Glomerular endothelial cell (primary cell): ENCODE measurements at regions not wholly inside any gene's neighbourhood (a gene's known extent, or its start where the extent isn't known, plus 50 kb on each side); places are given as distances from the start of the nearest gene placed in this dataset.

ENCODE experiments used
- DNase-seq: peaks from one replicate; pipeline ENCODE4 v3.0.0-alpha.2; 2011; ENCODE audit warnings: low read depth, low spot score; ENCODE audit errors: extremely low read depth

DNA sequence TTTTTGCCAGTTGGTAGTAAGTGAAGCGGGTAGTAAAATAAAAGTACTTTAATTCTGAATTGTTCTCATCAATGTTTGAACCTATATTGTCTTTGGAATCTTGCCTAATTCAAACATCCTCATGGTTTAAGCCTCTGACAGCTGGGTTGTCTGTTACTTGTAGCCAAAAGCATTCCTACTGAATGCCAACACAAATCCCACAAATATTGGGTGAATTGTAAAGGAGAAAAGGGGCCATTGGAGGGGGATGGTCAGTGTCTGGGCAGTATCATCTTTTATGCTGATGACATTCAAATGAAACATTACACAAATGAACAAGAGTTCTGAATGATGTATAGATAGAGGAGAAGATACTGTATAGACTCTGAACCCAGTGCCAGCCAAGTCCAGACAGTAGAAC is 309.5 kb downstream of the OSTF1 start:
- no peak for DNase-seq

DNA sequence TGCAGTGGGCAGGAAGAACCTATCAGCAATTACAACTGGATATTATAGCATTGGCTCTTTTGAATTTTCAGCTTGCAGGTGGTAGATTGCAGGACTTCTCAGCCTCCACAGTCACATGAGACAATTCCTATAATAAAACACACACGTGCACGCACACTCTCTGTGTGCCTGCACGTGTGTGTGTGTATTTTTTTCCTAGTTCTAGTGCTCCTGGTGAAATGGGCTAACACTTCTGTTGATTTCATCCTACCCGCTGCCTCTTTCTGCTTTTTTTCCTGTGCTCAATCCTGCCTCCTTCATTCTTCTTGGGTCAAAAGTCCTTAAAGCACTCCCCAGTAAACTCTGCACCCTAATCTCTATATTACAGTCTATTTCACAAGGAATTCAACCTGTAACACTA is 320.1 kb downstream of the OSTF1 start:
- no peak for DNase-seq

DNA sequence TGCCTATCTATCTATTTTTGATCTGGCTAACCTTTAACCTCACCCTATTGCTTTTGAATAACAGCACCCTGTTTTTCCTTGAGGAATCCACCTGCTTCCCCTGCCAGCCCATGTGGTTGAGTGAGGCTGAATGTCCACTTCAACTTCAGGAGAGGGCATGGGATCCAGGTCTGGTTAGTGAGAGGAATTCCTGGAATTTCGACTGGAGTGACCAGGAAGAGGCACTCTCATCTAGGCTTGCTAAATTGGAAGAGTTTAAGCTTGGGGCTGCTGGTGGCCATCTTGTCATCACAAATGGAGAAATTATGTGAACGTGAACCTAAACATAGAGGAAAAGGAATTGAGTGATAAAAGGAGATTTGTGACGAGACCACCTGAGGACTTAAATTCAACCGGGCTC is 322.1 kb downstream of the OSTF1 start:
- no peak for DNase-seq

DNA sequence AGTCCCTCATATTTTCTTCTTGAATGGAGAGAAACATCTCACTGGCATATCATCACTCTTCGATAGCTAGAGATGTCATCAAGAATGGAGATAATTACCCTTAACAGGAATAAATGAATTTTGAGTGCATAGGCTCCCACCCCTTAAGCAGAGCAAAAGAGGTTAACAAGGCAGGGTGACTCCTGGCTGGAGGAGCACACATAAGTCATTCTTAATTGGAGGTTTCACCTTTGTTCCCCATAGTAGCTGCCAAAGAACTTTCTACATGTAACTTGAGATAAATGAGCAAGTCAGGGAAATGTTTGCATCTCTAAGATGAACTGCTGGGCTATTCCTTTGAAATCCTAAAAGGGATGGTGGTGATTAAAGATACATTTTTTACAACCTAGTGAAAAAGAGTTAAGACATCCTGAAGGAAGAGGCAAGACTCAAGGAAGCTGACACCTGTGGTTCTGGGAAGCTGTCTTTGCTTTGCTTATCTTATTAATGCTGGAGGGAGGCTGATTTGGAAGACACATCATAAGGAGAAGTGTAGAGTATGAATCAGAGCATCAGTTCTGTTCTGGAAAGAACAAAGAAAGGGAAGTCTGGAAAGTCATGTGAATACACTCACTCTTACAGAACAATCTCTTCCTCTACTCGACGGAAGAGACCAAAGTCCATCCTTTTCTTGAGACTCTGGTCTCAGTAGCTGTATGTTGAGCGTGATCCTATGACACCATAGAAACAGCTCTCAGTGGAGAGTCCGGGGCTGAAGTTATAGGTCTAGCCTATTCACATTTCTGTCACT is 326.3 kb downstream of the OSTF1 start:
- no peak for DNase-seq

DNA sequence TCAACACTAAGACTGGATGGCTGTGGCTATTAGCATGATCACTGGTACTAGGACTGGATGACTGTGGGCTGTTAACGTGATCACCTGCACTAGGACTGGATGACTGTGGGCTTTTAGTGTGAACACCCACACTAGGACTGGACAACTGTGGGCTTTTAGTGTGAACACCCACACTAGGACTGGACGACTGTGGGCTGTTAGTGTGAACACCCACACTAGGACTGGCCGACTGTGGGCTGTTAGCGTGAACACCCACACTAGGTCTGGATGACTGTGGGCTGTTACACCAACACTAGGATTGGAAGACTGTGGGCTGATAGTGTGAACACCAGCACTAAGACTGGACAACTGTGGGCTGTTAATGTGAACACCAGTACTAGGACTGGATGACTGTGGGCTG is 329.2 kb downstream of the OSTF1 start:
- no peak for DNase-seq

DNA sequence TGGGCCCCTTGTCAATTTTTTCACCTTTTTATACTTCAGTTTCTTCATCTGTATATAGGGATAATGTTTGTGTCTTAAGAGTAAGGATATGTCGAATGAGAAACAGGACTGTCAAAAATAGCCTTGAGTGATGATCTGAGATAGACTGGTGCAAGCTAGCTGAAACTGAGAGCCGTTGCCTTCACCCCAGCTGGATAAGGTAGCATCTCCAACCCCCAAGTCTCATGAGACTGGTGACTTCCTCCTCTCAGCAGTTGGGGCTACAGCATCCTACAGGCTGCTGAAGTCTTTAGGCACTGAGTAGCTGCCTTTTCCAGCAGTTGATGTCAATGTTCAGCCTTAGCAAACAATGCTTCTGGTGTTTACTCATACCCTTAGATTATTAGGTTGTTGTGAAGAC is 330.2 kb downstream of the OSTF1 start:
- DNase-seq = no peak

DNA sequence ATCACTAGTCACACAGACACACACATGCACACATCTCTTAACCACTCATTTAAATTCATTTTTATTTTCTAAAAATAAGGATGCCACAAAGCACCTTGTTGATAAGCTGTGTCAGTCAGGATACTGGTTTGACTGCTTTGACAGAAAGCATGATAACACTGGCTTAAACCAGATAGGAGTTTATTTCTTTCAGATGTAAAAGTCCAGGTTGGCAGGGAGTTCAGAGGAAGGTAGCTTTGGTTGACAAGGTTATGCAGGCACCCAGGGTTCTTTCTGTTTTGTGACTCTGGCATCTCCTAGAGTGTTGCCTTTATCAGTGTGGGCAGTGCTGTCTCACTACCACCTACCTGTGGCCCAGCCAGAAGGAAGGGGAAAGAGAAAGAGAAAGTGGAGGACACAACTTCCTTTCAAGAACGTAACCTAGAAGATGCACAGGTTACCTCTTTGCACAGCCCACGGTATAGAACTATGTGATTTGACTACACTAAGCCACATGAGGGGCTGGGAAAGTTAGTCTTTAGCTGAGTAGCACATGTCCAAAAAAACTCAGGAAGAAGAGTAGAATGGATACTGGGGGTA is 334.7 kb downstream of the OSTF1 start:
- no peak for DNase-seq

DNA sequence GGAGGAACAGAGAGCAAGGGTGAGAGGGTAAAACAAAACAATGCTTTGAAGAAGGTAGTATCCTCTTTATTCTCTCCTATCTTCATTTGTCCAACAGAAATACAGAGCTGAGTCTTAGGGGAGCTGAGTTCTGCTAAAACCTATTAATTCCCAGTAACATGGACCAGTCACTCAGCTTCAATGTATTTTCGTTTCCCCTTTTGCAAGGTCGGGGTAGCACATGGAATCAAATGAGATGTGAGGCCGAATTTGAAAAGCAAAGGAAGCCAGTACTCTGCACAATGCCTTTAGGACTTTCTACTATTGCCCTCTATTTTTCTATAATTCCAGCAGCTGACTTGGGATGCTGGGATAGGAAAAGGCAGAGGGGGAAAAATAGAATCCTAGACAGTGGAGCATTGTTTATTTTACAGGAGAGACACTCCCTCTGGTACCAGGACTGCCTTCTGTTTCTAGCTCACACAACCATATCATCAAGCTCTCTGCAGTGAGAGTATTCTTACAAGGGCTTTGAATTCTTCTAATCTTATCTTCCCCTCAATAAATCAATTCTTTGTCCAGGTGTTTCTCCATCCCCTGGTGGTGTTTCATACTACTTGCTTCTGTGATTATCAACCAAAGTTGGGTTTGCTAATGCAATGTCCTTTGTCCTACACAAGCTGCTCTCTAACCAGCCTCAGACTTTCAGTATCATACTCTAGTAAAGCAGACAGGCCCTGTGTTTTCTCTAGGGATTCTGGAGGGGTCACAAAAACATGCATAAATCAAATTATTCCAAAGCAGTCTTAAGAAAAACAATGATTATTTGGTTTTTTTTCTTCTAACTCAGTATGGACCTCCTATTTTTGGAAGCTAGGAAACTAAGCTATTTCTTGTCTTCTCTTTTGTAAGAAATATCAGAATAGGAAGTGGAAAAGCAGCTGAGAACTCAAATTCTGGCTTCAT is 341.5 kb downstream of the OSTF1 start:
- DNase-seq = no peak

DNA sequence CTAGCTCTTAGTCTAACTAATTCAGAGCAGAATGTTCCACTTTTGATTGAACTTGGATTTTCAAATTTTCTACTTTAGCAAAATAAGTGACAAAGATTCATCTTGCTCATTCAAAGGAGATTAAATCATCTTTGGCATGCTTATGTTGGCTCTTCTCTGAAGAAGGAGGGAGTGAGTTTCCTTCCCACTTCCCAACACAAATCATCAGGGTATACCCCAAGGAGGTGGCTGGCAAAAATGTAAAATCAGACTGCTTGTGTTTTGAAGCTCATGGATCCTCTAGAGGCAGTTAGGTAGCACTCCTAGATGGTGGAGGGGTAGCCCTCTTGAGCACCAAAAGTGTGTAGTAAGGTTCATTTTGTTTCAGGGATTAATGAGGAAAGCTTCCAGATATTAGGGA is 343.1 kb downstream of the OSTF1 start:
- DNase-seq = no peak

DNA sequence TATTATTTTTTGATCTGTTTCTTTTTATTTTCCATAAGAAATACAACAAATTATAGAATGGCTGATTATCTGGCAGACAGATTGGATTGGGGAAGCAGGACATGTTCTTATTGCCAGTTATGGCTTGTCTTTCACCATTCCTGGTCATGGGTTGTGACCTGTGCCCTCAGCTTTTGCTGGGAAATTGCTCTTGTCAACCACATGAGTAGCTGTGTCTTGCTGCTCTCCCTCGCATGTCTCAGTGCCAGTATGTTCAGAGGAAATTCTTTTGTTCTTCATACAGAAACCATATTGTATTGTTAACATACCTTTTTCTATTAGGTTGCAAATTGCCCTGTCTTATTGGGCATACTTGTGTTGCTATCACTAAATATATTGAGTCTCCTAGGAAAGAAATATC is 344.1 kb downstream of the OSTF1 start:
- no peak for DNase-seq

DNA sequence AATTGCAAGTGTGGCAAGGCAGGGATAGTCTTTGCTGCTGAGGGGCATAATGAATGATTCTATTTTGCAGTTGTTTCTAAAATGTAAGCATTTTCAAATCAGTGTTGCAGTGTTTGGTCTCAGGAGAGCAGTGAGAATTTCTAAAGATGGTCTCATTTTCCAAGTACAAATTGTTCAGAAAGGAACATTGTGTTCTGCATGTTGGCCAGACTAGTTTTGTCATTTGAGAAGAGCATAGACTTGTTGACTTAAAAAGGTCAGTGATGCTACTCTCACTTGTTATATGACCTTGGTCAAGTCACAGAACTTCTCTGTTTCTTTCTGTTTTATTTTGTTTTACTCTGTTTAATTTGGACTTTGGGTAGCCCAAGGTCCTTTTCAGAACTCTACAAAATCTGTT is 344.6 kb downstream of the OSTF1 start:
- no peak for DNase-seq

DNA sequence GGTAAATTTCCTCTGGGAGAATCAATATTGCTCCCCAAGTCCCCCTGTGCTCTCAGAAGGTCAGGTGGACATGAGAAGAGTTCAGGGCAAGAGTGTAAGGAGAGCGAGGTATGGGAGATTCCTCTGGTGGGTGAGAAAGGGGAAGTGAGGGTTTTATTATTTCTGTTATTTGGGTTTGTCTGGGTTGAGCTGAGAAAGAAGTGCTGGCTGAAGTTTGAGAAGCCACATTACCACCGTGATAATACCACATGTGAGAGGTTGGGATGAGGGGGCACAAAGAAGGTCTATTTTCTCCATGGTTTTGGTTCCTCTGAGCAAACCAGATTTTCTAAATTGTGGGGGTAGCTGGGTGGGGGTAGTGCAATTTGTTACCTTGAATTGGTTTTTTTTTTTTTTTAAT is 350.4 kb downstream of the OSTF1 start:
- no peak for DNase-seq

DNA sequence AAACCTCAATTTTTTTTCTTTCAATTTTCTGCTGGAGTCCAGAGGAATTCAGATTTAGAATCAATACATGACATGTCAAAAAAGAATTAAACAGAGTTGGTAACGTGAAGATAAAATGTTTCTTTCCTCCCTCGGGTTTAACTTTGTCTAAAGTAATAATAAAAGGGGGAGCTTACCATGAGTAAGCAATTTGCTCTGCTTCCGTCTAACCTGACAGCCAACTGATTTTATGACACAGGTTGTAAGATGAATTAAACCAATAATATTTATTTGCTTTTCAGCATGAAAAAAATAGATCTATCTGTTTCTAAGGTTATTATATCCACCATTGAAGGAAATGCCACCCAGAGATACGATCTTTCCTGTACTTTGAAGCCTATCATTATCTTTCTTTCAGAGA is 352.6 kb downstream of the OSTF1 start:
- DNase-seq = no peak

DNA sequence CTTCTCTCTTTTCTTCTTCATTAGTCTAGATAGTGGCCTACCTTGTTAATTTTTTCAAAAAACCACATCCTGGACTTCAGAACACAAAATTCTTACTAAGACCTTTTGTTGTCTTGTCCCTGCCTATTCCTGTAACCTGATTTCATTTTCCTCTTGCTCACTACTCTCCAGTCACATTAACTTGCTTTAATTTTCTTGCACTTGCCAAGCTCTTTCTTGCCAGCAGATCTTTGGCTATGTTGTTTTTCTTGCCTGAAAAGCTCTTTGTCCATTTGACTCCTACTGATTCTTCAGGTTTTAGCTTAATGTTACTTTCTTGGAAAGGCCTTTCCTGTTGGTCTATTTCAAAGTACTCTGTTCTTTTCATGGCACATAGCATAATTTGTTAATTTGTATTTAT is 356.8 kb downstream of the OSTF1 start:
- DNase-seq = no peak

DNA sequence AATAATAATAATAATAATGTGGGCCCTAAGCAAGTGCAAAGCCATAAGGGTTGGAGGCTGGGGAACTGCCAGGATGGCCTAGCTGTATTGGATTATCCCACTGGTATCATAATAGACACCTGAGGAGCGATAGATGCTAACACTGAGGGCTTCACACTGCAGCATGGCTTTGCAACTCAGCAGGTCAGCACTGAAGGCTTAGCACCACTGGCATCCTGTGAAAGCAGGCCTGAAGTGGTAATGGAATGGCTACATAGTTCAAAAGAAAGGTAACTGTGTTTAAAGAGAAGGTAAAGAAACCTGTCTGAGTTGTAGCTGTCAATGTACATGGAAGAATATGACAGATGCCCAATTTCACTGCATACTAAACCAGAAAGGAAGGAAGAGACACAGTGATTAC is 359.0 kb downstream of the OSTF1 start:
- DNase-seq = no peak

DNA sequence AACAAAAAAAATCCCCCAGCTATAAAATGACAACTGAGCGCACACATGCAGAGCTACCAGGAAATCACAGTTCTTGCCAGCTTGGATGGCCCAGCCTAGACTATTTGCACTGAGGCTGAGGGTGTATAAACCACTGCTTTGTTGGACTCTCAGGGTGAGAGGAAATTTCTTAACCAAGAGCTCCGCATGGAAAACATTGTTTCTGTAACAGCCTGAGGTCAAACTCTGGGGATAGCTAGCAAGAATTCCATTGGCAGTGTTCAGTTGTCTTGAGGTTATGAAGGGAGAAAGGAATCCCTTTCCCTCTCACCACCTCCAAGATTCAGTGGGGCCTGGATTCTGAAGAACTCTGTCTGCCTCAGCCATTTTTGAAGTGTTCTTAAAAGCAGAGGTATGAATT is 360.0 kb downstream of the OSTF1 start:
- no peak for DNase-seq

DNA sequence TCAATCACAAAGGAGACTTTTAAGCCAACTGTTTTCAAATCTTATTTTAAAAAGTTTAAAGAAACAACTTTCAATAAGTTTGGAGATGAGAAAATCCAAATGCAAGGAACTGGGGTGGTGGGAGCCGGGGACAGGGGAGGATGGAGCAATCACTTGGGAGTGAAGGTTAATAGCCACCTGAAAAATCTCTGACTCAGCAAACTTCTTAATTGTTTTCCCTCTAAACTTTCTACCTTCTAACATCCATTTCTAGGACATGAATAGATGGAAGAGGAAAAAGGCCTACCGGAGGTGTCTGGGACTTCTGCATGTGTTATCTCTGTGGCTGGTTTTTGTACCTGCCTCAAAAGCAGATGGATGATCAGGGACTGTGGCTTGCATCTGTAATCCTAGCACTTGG is 360.6 kb downstream of the OSTF1 start:
- DNase-seq = no peak

DNA sequence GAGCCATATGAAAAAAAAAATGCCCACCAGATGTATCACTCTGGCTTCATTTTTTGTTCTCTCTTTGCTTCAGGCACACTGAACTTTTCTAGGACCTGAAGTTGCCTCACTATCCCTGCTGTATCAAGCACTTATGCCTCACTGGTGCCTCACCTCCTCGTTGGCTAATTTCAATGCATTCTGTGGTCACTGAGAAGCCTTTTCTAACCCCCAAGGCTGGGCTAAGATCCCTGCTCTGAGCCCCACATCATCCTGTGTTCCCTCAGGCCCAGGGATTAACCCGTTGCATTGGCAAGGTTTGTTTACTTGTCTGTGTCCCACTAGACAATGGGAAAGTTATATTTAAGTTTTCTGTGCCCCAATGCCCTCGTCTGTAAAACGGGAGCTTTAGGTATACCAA is 362.7 kb downstream of the OSTF1 start:
- DNase-seq = no peak

DNA sequence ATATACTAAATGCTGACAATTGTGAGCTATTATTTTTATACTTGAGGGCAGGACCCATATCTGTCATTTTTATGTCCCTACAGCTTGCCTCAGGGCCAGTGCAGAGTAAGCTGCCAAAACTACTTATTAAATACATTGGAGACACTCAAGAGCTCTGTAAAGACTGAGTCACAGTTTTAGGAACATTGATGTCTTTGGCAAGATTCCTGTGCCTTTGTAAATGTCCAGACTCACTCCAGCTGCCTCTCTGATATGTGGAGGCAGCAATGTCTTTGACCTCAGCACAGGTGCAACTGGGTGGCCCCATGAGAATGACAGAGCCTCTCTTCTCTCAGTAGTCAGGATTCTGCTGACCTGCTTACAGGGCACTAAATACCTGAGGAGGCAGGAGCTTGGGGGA is 363.2 kb downstream of the OSTF1 start:
- no peak for DNase-seq

DNA sequence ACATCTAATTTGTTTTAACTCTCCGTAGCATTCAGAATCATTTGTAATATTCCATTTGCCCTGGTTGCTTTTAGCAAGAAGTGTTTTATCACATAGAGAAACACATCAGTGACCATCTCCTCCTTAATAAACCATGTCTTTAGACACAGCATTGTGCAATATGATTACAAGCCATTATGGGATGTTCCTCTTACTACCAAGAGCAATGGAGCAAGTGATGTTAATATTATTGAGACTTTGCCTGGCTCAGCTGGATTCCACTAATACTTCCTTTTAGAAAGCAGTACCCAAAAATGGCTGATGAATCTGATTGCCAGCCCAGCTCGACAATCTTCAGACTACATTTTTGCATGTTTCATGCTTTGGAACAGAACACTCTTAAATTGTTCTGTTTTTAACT is 364.2 kb downstream of the OSTF1 start:
- DNase-seq = no peak

DNA sequence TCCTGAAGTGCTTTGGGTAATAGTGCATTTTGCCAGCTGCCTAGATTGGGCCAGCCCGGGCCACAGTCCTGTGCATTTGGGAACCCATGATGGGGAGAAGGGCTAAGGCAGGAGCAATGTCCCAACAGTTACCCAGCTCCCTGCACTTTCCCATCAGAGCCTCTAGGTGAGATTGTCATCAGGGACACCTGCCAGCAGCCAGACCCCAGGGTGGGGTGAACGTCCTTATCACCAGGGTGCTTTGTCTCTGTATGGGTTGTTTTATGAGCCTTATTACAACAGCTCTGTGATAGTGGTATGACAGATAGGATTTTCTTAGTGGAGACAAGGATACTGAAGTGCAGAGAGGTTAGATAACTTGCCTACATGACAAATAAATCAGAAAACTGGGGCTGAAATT is 365.7 kb downstream of the OSTF1 start:
- DNase-seq = no peak

DNA sequence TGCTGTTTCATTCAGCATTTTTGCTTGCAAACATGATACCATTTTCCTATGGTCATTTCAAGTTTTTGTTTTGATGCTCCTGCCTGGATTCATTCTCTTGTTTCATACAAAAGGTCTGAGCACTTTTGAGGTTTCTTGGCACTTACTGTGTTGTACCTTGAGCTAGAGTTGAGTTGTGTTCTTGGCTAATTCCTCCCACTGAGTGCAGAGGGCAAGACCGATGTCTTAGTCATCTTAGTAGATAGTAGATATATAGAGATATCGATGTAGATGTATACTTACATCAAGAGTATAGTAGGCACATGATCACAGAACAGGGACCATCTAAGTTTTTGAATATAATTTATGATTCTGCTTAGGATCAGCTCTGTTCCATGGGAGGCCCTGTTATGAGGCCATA is 366.6 kb downstream of the OSTF1 start:
- no peak for DNase-seq
